Fibroblast of skin of left biceps (primary cell): ENCODE measurements at regions not wholly inside any gene's neighbourhood (a gene's known extent, or its start where the extent isn't known, plus 50 kb on each side); places are given as distances from the start of the nearest gene placed in this dataset.

ENCODE experiments used
- DNase-seq, 2 experiments: peaks; one replicate each; pipeline ENCODE4 v3.0.0-alpha.2; 2013; ENCODE audit warnings: low read depth in 2 of 2

DNA sequence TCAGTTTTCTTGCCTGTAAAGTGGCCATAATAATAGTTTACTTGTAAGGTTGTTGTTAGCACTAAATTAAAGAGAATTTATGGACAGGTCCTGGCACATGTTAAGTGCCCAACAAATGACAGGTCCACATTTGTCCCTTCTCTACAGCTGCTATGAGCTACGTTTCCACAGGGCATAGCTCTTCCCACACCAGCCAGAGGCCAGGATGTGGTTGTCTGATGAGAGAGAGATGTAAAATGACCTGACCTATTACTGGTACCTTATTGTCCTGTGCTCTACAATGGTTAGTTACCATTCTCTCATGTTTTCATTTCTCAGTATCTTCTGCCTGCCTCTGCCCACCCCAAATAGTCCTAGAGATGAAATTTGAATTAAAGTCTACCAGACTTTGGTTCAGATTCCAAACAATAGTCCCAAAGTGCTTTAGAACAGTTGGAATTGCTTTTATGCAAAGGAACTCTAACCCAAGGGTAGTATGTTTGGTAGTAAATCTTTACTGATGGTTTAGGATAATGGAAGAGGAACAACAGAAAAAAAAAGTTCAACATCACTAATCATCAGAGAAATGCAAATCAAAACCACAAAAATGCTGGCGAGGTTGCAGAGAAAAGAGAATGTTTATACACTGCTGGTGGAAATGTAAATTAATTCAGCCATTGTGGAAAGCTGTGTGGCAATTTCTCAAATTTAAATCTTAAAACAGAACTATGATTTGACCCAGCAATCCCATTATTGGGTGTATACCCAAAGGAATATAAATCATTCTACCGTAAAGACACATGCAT is 57.1 kb upstream of the ANKFN1 start:
- peak; percentile 55 to 66 for DNase-seq

DNA sequence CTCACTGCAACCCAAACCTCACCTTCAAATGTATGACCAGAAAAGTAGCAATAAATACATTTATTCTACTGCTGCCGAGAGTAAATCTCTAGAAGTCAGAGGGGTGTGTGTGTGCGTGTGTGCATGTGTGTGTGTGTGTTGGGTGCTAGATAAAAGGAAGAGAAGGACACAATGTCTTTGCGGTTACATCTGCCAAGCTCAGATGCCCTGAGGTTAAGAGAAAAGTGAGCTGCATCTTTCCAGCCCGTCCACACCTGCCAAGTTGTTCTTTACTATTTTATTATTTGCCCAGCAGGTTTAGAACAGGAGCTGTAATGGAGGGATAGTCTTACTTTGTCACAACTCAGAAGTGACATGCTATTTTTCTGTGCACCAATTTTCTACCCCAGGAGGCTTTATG is 54.5 kb upstream of the ANKFN1 start:
- DNase-seq, result no peak

DNA sequence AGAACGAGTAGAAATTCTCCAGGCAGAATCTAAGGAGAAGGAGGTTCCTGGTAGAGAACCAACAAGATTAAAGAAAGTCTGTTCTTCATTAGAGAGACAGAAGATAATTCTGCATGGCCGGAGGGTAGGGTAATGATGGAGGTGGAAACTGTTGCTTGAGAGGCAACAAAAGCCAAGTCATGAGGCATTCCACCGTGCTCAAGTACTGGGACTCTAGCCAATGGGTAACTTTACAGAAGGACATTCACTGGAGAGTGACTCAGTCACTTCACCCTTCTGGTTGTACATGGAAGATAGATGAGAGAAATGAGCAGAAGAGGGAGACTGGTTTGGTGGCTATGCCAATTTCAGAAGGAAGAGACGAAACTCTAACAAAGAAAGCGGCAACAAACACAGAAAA is 53.6 kb upstream of the ANKFN1 start:
- DNase-seq, result no peak
